Neural cell (in vitro differentiated cells): ENCODE measurements at regions not wholly inside any gene's neighbourhood (a gene's known extent, or its start where the extent isn't known, plus 50 kb on each side); places are given as distances from the start of the nearest gene placed in this dataset.

ENCODE experiments used
- EP300 ChIP-seq: fragments of 450-650 bp; conservative IDR thresholded peaks from 2 replicates; pipeline ENCODE4 v1.6.1; 2014; ENCODE audit warnings: antibody characterized with exemption, mild to moderate bottlenecking, moderate library complexity; ENCODE audit not compliant: poor library complexity, severe bottlenecking
- EZH2 ChIP-seq: fragments of 200-600, 300-800 bp; shearing (Covaris generic), sonication (generic); IDR thresholded peaks from 2 replicates; pipeline ENCODE4 v1.6.1; 2014; ENCODE audit warnings: antibody characterized with exemption, low read length, borderline replicate concordance, mild to moderate bottlenecking; ENCODE audit not compliant: insufficient read depth, poor library complexity, severe bottlenecking
- MXI1 ChIP-seq: fragments of 450-650 bp; conservative IDR thresholded peaks from 2 replicates; pipeline ENCODE4 v1.6.1; 2014; ENCODE audit warnings: antibody characterized with exemption, mild to moderate bottlenecking; ENCODE audit not compliant: poor library complexity, severe bottlenecking
- POLR2AphosphoS5 ChIP-seq: IDR thresholded peaks from 2 replicates; pipeline ENCODE4 v1.6.1; 2012
- RAD21 ChIP-seq: fragments of 450-650 bp; conservative IDR thresholded peaks from 2 replicates; pipeline ENCODE4 v1.6.1; 2014; ENCODE audit warnings: antibody characterized with exemption, mild to moderate bottlenecking, moderate library complexity
- REST ChIP-seq: IDR thresholded peaks from 2 replicates; pipeline ENCODE4 v1.6.1; 2012; ENCODE audit warnings: borderline replicate concordance
- SMC3 ChIP-seq: fragments of 450-650 bp; conservative IDR thresholded peaks from 2 replicates; pipeline ENCODE4 v1.6.1; 2014; ENCODE audit warnings: antibody characterized with exemption, mild to moderate bottlenecking, moderate library complexity; ENCODE audit not compliant: poor library complexity
- TAF1 ChIP-seq: IDR thresholded peaks from 2 replicates; pipeline ENCODE4 v1.6.1; 2012; ENCODE audit warnings: low read depth
- TF ChIP-seq, protein P1 (sequence below): fragments of 450-650 bp; IDR thresholded peaks from 2 replicates; pipeline ENCODE4 v1.5.1; 2014; ENCODE audit warnings: antibody characterized with exemption, mild to moderate bottlenecking, moderate library complexity; ENCODE audit not compliant: poor library complexity, severe bottlenecking

GRCh38 chr13:65808061-65808460, 1422.1 kb downstream of the PCDH9 start:
- TF ChIP-seq, protein P1, sequence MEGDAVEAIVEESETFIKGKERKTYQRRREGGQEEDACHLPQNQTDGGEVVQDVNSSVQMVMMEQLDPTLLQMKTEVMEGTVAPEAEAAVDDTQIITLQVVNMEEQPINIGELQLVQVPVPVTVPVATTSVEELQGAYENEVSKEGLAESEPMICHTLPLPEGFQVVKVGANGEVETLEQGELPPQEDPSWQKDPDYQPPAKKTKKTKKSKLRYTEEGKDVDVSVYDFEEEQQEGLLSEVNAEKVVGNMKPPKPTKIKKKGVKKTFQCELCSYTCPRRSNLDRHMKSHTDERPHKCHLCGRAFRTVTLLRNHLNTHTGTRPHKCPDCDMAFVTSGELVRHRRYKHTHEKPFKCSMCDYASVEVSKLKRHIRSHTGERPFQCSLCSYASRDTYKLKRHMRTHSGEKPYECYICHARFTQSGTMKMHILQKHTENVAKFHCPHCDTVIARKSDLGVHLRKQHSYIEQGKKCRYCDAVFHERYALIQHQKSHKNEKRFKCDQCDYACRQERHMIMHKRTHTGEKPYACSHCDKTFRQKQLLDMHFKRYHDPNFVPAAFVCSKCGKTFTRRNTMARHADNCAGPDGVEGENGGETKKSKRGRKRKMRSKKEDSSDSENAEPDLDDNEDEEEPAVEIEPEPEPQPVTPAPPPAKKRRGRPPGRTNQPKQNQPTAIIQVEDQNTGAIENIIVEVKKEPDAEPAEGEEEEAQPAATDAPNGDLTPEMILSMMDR = no peak
- TF ChIP-seq REST = no peak
- no peak for TF ChIP-seq SMC3
- TF ChIP-seq EZH2 = no peak
- TF ChIP-seq TAF1 = no peak
- TF ChIP-seq EP300 = no peak
- TF ChIP-seq POLR2AphosphoS5 = no peak
- no peak for TF ChIP-seq MXI1
- TF ChIP-seq RAD21 = no peak
